K562 (cell line): ENCODE measurements at regions not wholly inside any gene's neighbourhood (a gene's known extent, or its start where the extent isn't known, plus 50 kb on each side); places are given as distances from the start of the nearest gene placed in this dataset.

Source experiments
- ATAC-seq: fragments of 200-7000 bp; cut with Tn5 transposase; 3 replicates; pipeline ENCODE4 v1.9.1; 2020; ENCODE audit warnings: moderate library complexity
- BruUV-seq: library from RNA; stranded (reverse); fragments of 400-500 nt; replicated peaks from 2 replicates; lab custom pipeline; 2021; lab: Mats Ljungman, UMichigan
- CTCF ChIA-PET: fragments of 300-600 bp; formaldehyde crosslinking; extraction: SDS; loops from one replicate; lab custom pipeline; 2021; ENCODE audit warnings: low intra/inter-chr PET ratio; lab: Yijun Ruan, JAX
- POLR2A ChIA-PET: fragments of 300-600, 350-650 bp; sonication (Branson Sonifier 250); formaldehyde crosslinking; extraction: SDS; loops from one replicate; lab custom pipeline; 2021; ENCODE audit warnings: antibody characterized with exemption, inconsistent platforms; lab: Yijun Ruan, JAX
- DNase-seq, 4 experiments: peaks; one replicate each; pipeline versions ENCODE4 v3.0.0 to v3.0.0-alpha.2; 2011 to 2018; ENCODE audit warnings: low spot score in 3 of 4, mixed read lengths in 3 of 4; ENCODE audit errors: extremely low read depth in 1 of 4
- FAIRE-seq: peaks from 2 replicates; lab custom pipeline; 2011; peaks lifted over from hg19 to GRCh38; lab: Jason Lieb, UNC
- H2AFZ ChIP-seq: 2 replicates; pipeline ENCODE4 v1.6.0; 2011; ENCODE audit warnings: low read depth, low read length, control low read depth, inconsistent platforms
- H3K27ac ChIP-seq: fragments of 200-600 bp; 3 replicates; pipeline ENCODE4 v1.8.0; 2011; ENCODE audit warnings: low read depth, mild to moderate bottlenecking, control low read depth, inconsistent platforms, low read length, moderate library complexity, mixed read lengths; ENCODE audit errors: extremely low read depth
- H3K27me3 ChIP-seq, 2 experiments: fragments of 300-600 bp in 1 of 2; 2 replicates in 1 of 2; 3 replicates in 1 of 2; pipeline versions ENCODE4 v1.6.0 to v1.8.0; 2011; ENCODE audit warnings: inconsistent platforms in 2 of 2, low read length in 2 of 2, mild to moderate bottlenecking in 1 of 2, mixed read lengths in 1 of 2, moderate library complexity in 1 of 2; ENCODE audit not compliant: control insufficient read depth in 2 of 2, insufficient read depth in 2 of 2
- H3K36me3 ChIP-seq: fragments of 300-600 bp; 3 replicates; pipeline ENCODE4 v1.8.0; 2011; ENCODE audit warnings: mild to moderate bottlenecking, low read length, inconsistent platforms; ENCODE audit not compliant: control insufficient read depth, insufficient read depth
- H3K4me1 ChIP-seq, 2 experiments: fragments of 200-600 bp in 1 of 2; replicated peaks in 1 of 2; 2 replicates in 1 of 2; 3 replicates in 1 of 2; pipeline versions ENCODE4 v1.5.1 to v1.8.0; 2011; ENCODE audit warnings: inconsistent platforms in 2 of 2, low read length in 2 of 2, mild to moderate bottlenecking in 1 of 2, mixed read lengths in 1 of 2, moderate library complexity in 1 of 2; ENCODE audit not compliant: control insufficient read depth in 2 of 2, insufficient read depth in 2 of 2
- H3K4me2 ChIP-seq: 2 replicates; pipeline ENCODE4 v1.6.1; 2011; ENCODE audit warnings: low read length, control low read depth, inconsistent platforms, mixed read lengths; ENCODE audit not compliant: insufficient read depth
- H3K4me3 ChIP-seq: fragments of 200-600 bp; sonication (generic), shearing (Covaris generic); 2 replicates; pipeline ENCODE4 v1.5.1; 2016; ENCODE audit warnings: control low read depth, inconsistent platforms
- H3K79me2 ChIP-seq: fragments of 200-600 bp; 3 replicates; pipeline ENCODE4 v1.8.0; 2011; ENCODE audit warnings: low read length, inconsistent platforms; ENCODE audit not compliant: control insufficient read depth, insufficient read depth
- H3K9ac ChIP-seq, 2 experiments: 2 replicates each; pipeline versions ENCODE4 v1.6.0 to v1.6.1; 2011; ENCODE audit warnings: low read depth in 2 of 2, low read length in 2 of 2, control low read depth in 1 of 2, inconsistent platforms in 1 of 2, mild to moderate bottlenecking in 1 of 2, mixed read lengths in 1 of 2; ENCODE audit not compliant: insufficient read depth in 1 of 2
- H3K9me1 ChIP-seq: one replicate; pipeline ENCODE4 v1.6.0; 2011; ENCODE audit warnings: inconsistent platforms, mild to moderate bottlenecking, low read length, moderate library complexity; ENCODE audit not compliant: control insufficient read depth, insufficient read depth
- H3K9me3 ChIP-seq: replicated peaks from 2 replicates; pipeline ENCODE4 v1.5.1; 2011; ENCODE audit warnings: low read depth, low read length, inconsistent platforms; ENCODE audit not compliant: control insufficient read depth, insufficient read depth
- H4K20me1 ChIP-seq: replicated peaks from 2 replicates; pipeline ENCODE4 v1.6.1; 2011; ENCODE audit warnings: low read length, inconsistent platforms, mixed read lengths; ENCODE audit not compliant: control insufficient read depth, insufficient read depth
- GATA2 ChIP-seq: sonication (generic); formaldehyde crosslinking; IDR thresholded peaks from 2 replicates; pipeline ENCODE4 v1.4.0; 2020; ENCODE audit warnings: mild to moderate bottlenecking, missing genetic modification reagents
- PML ChIP-seq: IDR thresholded peaks from 2 replicates; pipeline ENCODE4 v1.6.1; 2012; ENCODE audit warnings: low read length, inconsistent platforms
- SIX5 ChIP-seq, 2 experiments: IDR thresholded peaks; 2 replicates each; pipeline ENCODE4 v1.6.1; 2011; ENCODE audit warnings: low read length in 2 of 2, borderline replicate concordance in 1 of 2, low read depth in 1 of 2, mild to moderate bottlenecking in 1 of 2, moderate library complexity in 1 of 2; ENCODE audit not compliant: insufficient read depth in 1 of 2
- SMAD3 ChIP-seq: fragments of 450-650 bp; formaldehyde crosslinking; conservative IDR thresholded peaks from 2 replicates; pipeline ENCODE4 v1.4.0; 2020; ENCODE audit warnings: mild to moderate bottlenecking
- TRIM28 ChIP-seq: fragments of 450-650 bp; IDR thresholded peaks from 2 replicates; pipeline ENCODE4 v1.6.1; 2017
- ZBTB1 ChIP-seq: sonication (generic); formaldehyde crosslinking; IDR thresholded peaks from 2 replicates; pipeline ENCODE4 v1.8.1; 2023; ENCODE audit warnings: missing genetic modification reagents, low read depth, mild to moderate bottlenecking, borderline replicate concordance
- WGBS: fragments of 100-300 bp; shearing (Covaris generic); methylation state at CpG from one replicate; pipeline ENCODE4 v1.1.6; 2016; ENCODE audit warnings: low coverage, mixed read lengths; ENCODE audit not compliant: insufficient coverage; ENCODE audit errors: missing lambda C conversion rate; 5-methylcytosine and 5-hydroxymethylcytosine counted together
- in situ Hi-C: fragments of 300-500 bp; cut with MboI; formaldehyde crosslinking; loops from 4 replicates; pipeline ENCODE4 v1.15.0; 2018; ENCODE audit warnings: inconsistent platforms, mixed read lengths
- intact Hi-C: fragments of 100-400 bp; cut with micrococcal nuclease; formaldehyde crosslinking; loops from 2 replicates; pipeline ENCODE4 v1.14.2; 2022
- TF ChIP-seq, protein P1 (sequence below): IDR thresholded peaks from 2 replicates; pipeline ENCODE4 v1.6.1; 2012; ENCODE audit warnings: low read depth, low read length, improper control_type of control experiment, borderline replicate concordance
- TF ChIP-seq, protein P2 (sequence below): fragments of 200-800 bp; sonication (Bioruptor generic); IDR thresholded peaks from 2 replicates; pipeline ENCODE4 v1.6.1; 2017; ENCODE audit warnings: missing genetic modification characterization, missing compliant biosample characterization
- TF ChIP-seq, protein P3 (sequence below): fragments of 200-800 bp; sonication (Bioruptor generic); IDR thresholded peaks from 2 replicates; pipeline ENCODE4 v1.6.1; 2016; ENCODE audit warnings: missing genetic modification characterization, missing compliant biosample characterization

DNA sequence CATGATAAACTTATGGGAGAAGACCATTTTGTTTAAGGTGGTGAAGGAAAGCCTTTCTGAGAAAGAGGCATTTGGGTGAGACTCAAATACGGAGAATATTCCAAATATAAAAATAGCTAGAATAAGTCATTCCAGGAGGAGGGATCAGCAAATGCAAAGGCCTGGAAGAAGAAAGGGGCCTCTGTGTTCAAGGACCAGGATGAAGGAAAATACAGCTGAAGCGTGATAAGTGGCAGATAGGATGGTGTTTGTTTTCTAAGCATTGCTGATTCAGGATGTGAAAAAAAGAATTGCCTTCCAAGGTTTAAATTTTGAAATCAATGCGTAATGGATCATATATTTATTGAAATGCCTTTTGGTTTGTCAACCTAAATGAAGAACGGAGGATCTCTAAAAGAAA lies 59.4 kb upstream of the CAST start (continued):
- TF ChIP-seq SMAD3 (CRISPR knock-in tag) = no peak
- TF ChIP-seq, protein P1, sequence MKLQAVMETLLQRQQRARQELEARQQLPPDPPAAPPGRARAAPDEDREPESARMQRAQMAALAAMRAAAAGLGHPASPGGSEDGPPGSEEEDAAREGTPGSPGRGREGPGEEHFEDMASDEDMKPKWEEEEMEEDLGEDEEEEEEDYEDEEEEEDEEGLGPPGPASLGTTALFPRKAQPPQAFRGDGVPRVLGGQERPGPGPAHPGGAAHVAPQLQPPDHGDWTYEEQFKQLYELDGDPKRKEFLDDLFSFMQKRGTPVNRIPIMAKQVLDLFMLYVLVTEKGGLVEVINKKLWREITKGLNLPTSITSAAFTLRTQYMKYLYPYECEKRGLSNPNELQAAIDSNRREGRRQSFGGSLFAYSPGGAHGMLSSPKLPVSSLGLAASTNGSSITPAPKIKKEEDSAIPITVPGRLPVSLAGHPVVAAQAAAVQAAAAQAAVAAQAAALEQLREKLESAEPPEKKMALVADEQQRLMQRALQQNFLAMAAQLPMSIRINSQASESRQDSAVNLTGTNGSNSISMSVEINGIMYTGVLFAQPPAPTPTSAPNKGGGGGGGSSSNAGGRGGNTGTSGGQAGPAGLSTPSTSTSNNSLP = no peak

DNA sequence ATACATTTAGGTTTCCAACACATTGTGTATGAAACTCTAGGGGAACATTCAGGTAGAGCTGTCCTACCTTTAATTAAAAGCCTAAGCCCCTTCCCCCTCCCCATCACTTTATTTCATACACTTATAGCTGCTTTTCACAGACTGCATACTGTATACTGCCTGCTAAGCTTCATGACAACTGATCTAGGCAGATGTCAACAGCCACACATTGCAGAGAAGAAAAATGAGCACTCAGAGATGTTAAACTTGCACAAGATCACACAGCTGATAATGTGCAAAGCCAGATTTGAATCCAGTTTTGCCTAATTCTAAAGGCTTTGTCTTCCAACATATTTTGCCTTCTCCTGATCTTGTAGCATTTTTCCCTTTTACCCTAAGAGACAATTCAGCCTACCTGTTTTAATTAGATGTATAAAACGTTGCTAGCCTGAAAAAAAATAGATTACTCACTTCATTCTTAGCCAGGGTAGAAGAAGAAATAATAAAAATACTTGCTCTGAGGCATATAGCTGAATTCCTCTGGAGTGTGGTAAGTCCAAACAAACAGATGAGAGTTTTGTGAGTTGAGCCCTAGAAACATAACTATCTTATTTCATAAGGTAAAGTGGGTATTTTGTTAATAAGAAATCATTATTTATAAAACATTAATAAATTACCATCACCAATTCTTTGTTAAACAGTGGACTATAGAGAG lies 56.9 kb upstream of the CAST start:
- in situ Hi-C loops = loop anchor here (10.0 kb wide), 2 partner anchors 260 to 560 kb away; no protein-coding TSS in a partner anchor
- WGBS = 7% methylated on average over 1 of the region's 1 CpG
- H3K9me3 ChIP-seq = no peaks in the 10 kb centered on the region
- intact Hi-C loops = no loop called here
- H2AFZ ChIP-seq = no peak overlapping the region
- H3K27ac ChIP-seq = no peak overlapping the region
- DNase-seq (no peak), ATAC-seq (no peak), FAIRE-seq (no peak)
- no peaks in the 10 kb centered on the region for H3K9me1 ChIP-seq
- ChIA-PET CTCF (no interaction called here), POLR2A (interaction anchor here (0.6 kb wide), 1 partner anchor 9 kb away, joined by 3 read pairs; no protein-coding TSS in a partner anchor)
- H3K79me2 ChIP-seq = no peaks in the 10 kb centered on the region
- no peaks in the 10 kb centered on the region for H3K4me1 ChIP-seq
- peaks cover 0 to 2% of the 10 kb centered on the region in 2 experiments; a peak in 2 of 5 replicates for H3K27me3 ChIP-seq
- no TSS peak for BruUV-seq
- H3K9ac ChIP-seq = no peak overlapping the region
- H3K4me3 ChIP-seq = no peak overlapping the region
- H4K20me1 ChIP-seq = no peaks in the 10 kb centered on the region
- H3K36me3 ChIP-seq = no peaks in the 10 kb centered on the region
- no peak overlapping the region for H3K4me2 ChIP-seq
- TF ChIP-seq PML (no peak), ZBTB1 (no peak), TRIM28 (no peak), SIX5 (IDR thresholded peaks at IDR 0.05; ENCODE audit: borderline replicate concordance in 1 of 2, insufficient read depth in 1 of 2, low read depth in 1 of 2, low read length in 2 of 2) (no peak), SMAD3 (CRISPR knock-in tag) (no peak), GATA2 (CRISPR knock-in tag) (no peak)
- TF ChIP-seq, protein P2, sequence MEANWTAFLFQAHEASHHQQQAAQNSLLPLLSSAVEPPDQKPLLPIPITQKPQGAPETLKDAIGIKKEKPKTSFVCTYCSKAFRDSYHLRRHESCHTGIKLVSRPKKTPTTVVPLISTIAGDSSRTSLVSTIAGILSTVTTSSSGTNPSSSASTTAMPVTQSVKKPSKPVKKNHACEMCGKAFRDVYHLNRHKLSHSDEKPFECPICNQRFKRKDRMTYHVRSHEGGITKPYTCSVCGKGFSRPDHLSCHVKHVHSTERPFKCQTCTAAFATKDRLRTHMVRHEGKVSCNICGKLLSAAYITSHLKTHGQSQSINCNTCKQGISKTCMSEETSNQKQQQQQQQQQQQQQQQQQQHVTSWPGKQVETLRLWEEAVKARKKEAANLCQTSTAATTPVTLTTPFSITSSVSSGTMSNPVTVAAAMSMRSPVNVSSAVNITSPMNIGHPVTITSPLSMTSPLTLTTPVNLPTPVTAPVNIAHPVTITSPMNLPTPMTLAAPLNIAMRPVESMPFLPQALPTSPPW (CRISPR knock-in tag) = no peak
- TF ChIP-seq, protein P3, sequence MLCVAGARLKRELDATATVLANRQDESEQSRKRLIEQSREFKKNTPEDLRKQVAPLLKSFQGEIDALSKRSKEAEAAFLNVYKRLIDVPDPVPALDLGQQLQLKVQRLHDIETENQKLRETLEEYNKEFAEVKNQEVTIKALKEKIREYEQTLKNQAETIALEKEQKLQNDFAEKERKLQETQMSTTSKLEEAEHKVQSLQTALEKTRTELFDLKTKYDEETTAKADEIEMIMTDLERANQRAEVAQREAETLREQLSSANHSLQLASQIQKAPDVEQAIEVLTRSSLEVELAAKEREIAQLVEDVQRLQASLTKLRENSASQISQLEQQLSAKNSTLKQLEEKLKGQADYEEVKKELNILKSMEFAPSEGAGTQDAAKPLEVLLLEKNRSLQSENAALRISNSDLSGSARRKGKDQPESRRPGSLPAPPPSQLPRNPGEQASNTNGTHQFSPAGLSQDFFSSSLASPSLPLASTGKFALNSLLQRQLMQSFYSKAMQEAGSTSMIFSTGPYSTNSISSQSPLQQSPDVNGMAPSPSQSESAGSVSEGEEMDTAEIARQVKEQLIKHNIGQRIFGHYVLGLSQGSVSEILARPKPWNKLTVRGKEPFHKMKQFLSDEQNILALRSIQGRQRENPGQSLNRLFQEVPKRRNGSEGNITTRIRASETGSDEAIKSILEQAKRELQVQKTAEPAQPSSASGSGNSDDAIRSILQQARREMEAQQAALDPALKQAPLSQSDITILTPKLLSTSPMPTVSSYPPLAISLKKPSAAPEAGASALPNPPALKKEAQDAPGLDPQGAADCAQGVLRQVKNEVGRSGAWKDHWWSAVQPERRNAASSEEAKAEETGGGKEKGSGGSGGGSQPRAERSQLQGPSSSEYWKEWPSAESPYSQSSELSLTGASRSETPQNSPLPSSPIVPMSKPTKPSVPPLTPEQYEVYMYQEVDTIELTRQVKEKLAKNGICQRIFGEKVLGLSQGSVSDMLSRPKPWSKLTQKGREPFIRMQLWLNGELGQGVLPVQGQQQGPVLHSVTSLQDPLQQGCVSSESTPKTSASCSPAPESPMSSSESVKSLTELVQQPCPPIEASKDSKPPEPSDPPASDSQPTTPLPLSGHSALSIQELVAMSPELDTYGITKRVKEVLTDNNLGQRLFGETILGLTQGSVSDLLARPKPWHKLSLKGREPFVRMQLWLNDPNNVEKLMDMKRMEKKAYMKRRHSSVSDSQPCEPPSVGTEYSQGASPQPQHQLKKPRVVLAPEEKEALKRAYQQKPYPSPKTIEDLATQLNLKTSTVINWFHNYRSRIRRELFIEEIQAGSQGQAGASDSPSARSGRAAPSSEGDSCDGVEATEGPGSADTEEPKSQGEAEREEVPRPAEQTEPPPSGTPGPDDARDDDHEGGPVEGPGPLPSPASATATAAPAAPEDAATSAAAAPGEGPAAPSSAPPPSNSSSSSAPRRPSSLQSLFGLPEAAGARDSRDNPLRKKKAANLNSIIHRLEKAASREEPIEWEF (CRISPR knock-in tag) = no peak
